Right atrium auricular region (tissue), 2 donors: ENCODE measurements at regions not wholly inside any gene's neighbourhood (a gene's known extent, or its start where the extent isn't known, plus 50 kb on each side); places are given as distances from the start of the nearest gene placed in this dataset.

Source experiments
- DNase-seq: peaks from one replicate; pipeline ENCODE4 v3.0.0-alpha.2; 2019; ENCODE audit warnings: low spot score
- H3K27ac ChIP-seq, 2 donors: fragments of 200-600 bp; sonication (generic); 1 replicate in 1 of 2; 2 replicates in 1 of 2; pipeline ENCODE4 v1.5.1; 2016 to 2019
- H3K27me3 ChIP-seq, 2 donors: fragments of 200-600 bp; sonication (generic); one replicate each; pipeline versions ENCODE4 v1.5.1 to v1.6.0; 2017 to 2019
- H3K36me3 ChIP-seq: fragments of 200-600 bp; sonication (generic); one replicate; pipeline ENCODE4 v1.5.1; 2016
- H3K4me1 ChIP-seq, 2 donors: fragments of 200-600 bp; sonication (generic); one replicate each; pipeline versions ENCODE4 v1.5.1 to v1.6.0; 2017 to 2019
- H3K4me3 ChIP-seq, 2 donors: fragments of 200-600 bp; sonication (generic); 1 replicate in 1 of 2; 2 replicates in 1 of 2; pipeline ENCODE4 v1.5.1; 2017 to 2019; ENCODE audit warnings: mild to moderate bottlenecking in 1 of 2, moderate library complexity in 1 of 2
- H3K9me3 ChIP-seq, 2 donors: fragments of 200-600 bp; sonication (generic); one replicate each; pipeline ENCODE4 v1.5.1; 2019
- TF ChIP-seq, protein P1 (sequence below), 2 donors: fragments of 200-600 bp; sonication (generic); IDR thresholded peaks; one replicate each; pipeline ENCODE4 v1.5.1; 2019; ENCODE audit warnings: antibody characterized with exemption in 2 of 2

DNA sequence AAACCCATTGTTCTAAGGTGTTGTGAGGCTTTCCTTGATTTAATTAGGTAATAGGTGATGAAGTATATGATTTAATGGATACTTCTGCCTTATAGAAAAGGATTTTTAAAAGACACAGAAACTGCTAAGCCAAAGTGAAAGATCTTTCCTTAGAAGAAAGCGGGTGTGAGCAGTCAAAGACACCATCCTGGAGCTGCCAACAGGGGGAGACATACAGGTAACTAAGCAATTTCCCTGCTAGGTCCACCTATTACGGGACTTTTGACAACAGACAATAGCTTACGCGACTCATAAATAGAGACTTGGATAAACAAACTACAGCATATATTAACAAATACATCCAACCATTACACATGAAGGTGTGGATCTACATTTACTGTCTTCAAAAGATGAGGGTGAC is 669.5 kb downstream of the SQOR start:
- Histone ChIP-seq H3K27me3 (no peaks in the 10 kb centered on the region), H3K4me1 (no peaks in the 10 kb centered on the region), H3K9me3 (no peaks in the 10 kb centered on the region), H3K36me3 (no peaks in the 10 kb centered on the region), H3K27ac (no peak overlapping the region), H3K4me3 (no peak overlapping the region)
- no peak for DNase-seq
- TF ChIP-seq, protein P1, sequence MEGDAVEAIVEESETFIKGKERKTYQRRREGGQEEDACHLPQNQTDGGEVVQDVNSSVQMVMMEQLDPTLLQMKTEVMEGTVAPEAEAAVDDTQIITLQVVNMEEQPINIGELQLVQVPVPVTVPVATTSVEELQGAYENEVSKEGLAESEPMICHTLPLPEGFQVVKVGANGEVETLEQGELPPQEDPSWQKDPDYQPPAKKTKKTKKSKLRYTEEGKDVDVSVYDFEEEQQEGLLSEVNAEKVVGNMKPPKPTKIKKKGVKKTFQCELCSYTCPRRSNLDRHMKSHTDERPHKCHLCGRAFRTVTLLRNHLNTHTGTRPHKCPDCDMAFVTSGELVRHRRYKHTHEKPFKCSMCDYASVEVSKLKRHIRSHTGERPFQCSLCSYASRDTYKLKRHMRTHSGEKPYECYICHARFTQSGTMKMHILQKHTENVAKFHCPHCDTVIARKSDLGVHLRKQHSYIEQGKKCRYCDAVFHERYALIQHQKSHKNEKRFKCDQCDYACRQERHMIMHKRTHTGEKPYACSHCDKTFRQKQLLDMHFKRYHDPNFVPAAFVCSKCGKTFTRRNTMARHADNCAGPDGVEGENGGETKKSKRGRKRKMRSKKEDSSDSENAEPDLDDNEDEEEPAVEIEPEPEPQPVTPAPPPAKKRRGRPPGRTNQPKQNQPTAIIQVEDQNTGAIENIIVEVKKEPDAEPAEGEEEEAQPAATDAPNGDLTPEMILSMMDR (IDR thresholded peaks at IDR 0.05) = no peak

DNA sequence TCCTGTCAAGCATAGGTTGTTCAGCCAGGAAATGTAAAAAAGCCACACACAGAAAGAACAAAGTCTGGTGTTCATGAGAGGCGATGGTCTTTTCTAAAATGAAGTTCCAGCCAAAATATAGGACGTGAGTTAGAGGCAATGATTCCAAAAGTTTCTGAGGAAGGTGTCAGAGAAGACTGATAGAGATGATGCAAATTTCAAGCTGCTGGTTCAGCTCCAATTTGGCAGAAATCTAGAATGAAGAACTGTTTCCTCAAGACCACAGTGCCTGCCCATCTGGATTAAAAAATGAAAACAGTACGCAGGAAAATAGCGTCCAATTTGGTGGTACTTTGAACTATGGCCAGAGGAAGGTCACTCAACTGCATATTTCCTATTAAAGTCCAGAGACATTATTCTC is 672.9 kb downstream of the SQOR start:
- Histone ChIP-seq H3K27me3 (no peaks in the 10 kb centered on the region), H3K4me1 (no peaks in the 10 kb centered on the region), H3K4me3 (no peak overlapping the region), H3K9me3 (no peaks in the 10 kb centered on the region), H3K27ac (no peak overlapping the region), H3K36me3 (no peaks in the 10 kb centered on the region)
- DNase-seq = no peak
- TF ChIP-seq, protein P1 (IDR thresholded peaks at IDR 0.05) = no peak

DNA sequence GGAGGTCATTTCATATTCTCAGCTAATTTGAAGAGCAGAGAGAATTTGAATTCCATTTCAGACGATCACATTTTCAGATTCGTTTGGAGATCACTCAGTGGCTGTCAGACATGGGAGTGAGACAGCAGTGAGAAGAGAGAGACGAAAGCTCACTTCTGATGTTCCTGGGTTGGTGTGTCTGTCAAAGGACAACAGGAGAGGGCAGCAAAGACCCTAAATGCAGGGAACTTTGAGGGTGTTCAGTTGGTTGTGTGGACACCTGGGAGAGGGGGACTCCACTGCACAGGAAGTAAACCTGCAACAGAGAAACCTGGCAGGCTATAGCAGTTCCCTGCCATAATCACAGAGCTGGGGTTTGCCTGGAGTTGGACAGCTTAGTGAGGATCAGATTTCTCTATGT is 675.1 kb downstream of the SQOR start:
- Histone ChIP-seq H3K36me3 (no peaks in the 10 kb centered on the region), H3K4me3 (no peak overlapping the region), H3K27ac (no peak overlapping the region), H3K27me3 (no peaks in the 10 kb centered on the region), H3K9me3 (no peaks in the 10 kb centered on the region), H3K4me1 (no peaks in the 10 kb centered on the region)
- TF ChIP-seq, protein P1 (IDR thresholded peaks at IDR 0.05) = no peak
- no peak for DNase-seq

DNA sequence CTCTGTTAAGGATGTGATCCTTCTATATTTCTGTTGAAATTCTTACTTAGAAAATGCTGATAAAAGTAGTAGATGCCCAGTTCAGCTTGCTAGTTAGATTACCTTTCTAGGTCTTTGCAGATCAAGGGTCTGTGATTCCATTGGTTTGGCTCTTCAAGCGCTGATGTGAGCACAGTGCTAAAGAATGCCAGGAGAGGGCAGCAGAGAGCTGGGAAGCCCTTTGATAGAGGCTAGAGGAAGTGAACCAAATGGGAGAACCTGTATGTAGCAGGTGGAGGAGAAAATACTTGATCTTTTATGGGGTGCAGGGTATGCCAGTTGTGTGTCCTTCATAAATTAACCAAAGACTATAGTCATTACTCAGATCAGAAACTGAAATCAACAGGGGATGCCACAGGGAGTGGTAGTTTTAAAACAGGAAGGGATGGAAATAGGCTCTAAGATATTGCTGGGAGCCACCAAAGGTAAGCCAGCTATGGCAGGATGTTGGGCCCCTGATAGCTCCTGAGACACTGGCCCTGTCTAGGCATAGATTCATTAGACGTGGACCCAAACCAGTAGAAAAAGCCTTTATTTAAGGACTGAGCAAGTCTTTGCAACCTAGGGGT is 677.4 kb downstream of the SQOR start:
- H3K36me3 ChIP-seq = no peaks in the 10 kb centered on the region
- peak; percentile 65 for DNase-seq
- TF ChIP-seq, protein P1 (IDR thresholded peaks at IDR 0.05) = peak; percentile 71 to 89
- H3K27ac ChIP-seq = no peak overlapping the region
- H3K27me3 ChIP-seq = no peaks in the 10 kb centered on the region
- H3K4me3 ChIP-seq = no peak overlapping the region
- no peaks in the 10 kb centered on the region for H3K9me3 ChIP-seq
- peaks cover 0 to 5% of the 10 kb centered on the region in 2 donors for H3K4me1 ChIP-seq

DNA sequence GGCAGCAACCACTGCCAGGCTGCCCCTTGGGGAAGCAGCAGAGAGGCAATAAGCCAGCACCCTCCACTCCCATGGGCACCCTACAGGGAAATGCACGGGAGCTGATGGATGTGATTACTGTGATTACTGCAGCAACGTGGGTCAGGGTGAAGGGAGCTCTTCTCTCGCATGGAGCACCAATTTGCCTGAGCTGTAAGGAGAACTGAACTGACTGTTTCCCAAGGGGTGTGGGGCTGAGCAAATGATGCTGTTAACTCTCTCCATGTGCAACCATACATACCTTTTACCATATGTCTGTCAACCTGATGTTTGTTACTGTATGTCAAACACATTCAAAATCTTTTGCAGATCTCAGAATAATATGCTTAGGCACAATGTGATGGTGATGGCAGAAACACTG is 680.6 kb downstream of the SQOR start:
- no peaks in the 10 kb centered on the region for H3K36me3 ChIP-seq
- no peaks in the 10 kb centered on the region for H3K9me3 ChIP-seq
- H3K27me3 ChIP-seq = no peaks in the 10 kb centered on the region
- peaks cover 0 to 5% of the 10 kb centered on the region in 2 donors for H3K4me1 ChIP-seq
- TF ChIP-seq, protein P1 (IDR thresholded peaks at IDR 0.05) = no peak
- H3K4me3 ChIP-seq = no peak overlapping the region
- no peak overlapping the region for H3K27ac ChIP-seq
- no peak for DNase-seq

DNA sequence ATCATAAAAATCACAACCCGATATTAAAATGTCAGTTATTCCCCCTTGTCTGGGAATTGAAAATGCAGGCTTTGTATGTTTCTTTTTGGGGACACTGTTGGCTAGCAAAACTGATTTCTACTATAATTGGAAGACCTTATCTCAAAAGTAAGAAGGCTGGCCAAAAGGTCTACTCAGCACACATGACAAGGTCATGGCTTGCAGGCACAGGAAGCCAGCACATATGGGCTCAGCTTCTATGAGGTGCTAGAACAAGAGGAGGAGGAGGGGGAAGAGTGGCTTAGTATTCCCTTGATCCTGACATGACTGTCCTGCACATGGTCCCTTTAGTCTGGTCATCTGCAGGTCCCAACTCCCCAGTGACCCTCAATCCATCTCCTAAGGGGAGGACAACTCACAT is 681.2 kb downstream of the SQOR start:
- H3K27me3 ChIP-seq = no peaks in the 10 kb centered on the region
- no peak overlapping the region for H3K4me3 ChIP-seq
- peaks cover 0 to 5% of the 10 kb centered on the region in 2 donors for H3K4me1 ChIP-seq
- TF ChIP-seq, protein P1 (IDR thresholded peaks at IDR 0.05) = no peak
- no peak overlapping the region for H3K27ac ChIP-seq
- no peaks in the 10 kb centered on the region for H3K36me3 ChIP-seq
- no peak for DNase-seq
- no peaks in the 10 kb centered on the region for H3K9me3 ChIP-seq
